ENCODE measurements at regions not wholly inside any gene's neighbourhood (a gene's known extent, or its start where the extent isn't known, plus 50 kb on each side); places are given as distances from the start of the nearest gene placed in this dataset.
"Not testable (repeated sequence)": the region's sequence is repeated elsewhere in the genome, so short reads cannot be mapped to it uniquely, and the experiment has no call there.

DNA sequence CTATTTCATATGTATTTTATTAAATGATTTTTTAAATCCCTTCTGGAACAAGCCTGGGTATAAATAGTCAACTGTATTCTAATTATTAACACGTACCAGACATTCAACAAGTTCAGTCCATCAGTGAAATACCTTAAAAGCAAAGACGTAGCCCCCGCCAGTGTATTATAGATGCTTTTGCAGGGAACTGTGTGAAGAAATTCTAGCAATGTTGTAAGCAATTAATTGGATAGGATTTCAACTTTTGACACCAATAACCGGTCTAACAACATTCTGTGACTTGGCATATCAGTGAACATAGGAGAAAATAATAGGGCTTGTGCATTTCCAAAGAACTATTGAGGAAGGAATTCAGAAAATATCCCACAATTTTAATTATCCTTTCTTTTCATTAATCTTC, 67.2 kb upstream of the TGFBR2 start:
- in situ Hi-C loops (cut with MboI; ENCODE audit: low sequenced_read_pairs, unreplicated experiment) = no loop called here
- TF ChIP-seq, protein P1, sequence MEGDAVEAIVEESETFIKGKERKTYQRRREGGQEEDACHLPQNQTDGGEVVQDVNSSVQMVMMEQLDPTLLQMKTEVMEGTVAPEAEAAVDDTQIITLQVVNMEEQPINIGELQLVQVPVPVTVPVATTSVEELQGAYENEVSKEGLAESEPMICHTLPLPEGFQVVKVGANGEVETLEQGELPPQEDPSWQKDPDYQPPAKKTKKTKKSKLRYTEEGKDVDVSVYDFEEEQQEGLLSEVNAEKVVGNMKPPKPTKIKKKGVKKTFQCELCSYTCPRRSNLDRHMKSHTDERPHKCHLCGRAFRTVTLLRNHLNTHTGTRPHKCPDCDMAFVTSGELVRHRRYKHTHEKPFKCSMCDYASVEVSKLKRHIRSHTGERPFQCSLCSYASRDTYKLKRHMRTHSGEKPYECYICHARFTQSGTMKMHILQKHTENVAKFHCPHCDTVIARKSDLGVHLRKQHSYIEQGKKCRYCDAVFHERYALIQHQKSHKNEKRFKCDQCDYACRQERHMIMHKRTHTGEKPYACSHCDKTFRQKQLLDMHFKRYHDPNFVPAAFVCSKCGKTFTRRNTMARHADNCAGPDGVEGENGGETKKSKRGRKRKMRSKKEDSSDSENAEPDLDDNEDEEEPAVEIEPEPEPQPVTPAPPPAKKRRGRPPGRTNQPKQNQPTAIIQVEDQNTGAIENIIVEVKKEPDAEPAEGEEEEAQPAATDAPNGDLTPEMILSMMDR (IDR thresholded peaks at IDR 0.05; ENCODE audit: borderline replicate concordance, control extremely low read depth, extremely low read depth, insufficient read depth, missing control alignments) = no peak
- no peak for DNase-seq (ENCODE audit: low spot score)

DNA sequence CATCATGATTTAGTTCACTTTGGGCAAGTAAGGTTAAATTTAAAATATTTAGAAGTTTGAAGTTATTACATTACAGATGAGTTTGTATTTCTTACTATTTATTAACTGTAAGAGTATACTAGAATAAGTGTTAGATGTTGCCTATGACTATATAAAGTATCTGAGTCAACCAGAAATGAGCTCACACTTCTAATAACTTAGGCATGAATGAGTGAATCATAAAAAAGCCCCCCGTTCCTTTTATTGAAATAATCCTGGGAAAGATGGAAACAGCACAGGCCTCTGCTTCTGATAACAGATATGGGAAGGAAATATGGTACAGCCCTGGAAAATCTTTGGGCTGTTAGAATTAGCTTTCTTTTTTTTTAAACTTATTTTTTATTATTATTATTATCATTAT, 66.6 kb upstream of the TGFBR2 start:
- TF ChIP-seq, protein P1 (IDR thresholded peaks at IDR 0.05; ENCODE audit: borderline replicate concordance, control extremely low read depth, extremely low read depth, insufficient read depth, missing control alignments) = no peak
- in situ Hi-C loops (cut with MboI; ENCODE audit: low sequenced_read_pairs, unreplicated experiment) = no loop called here
- no peak for DNase-seq (ENCODE audit: low spot score)

DNA sequence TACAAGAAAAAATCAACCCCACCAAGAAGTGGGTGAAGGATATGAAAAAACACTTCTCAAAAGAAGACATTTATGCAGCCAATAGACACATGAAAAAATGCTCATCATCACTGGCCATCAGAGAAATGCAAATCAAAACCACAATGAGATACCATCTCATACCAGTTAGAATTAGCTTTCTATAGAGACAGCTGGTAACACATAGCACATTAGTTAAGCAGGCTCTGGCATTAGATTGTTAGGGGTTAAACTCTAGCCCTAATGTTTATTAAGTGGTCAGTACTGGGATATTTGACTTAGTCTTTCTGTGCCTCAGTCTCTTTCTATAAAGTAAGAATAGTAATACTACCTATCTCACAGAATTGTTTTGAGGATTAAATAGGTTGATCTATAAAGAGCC, 65.2 kb upstream of the TGFBR2 start:
- in situ Hi-C loops (cut with MboI; ENCODE audit: low sequenced_read_pairs, unreplicated experiment); DNase-seq (ENCODE audit: low spot score): not testable (repeated sequence)

DNA sequence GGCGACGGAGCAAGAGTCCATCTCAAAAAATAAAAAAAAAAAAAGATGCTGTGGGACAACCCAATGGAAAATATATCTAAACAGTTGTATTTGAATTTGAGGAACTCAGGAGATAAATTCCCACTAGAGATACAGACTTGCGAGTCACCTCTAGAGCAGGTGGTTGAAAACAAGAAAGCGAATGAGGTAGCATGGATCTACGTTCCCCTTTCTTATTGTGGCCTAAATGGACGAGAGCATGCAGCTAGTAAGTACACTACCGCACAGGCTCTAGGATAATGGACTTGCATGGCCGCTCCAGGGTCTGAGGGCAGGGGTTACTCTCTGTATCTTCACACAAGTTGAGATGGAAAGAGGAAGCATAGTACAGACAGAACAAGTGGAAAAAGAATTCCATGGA, 63.5 kb upstream of the TGFBR2 start:
- in situ Hi-C loops (cut with MboI; ENCODE audit: low sequenced_read_pairs, unreplicated experiment) = no loop called here
- no peak for DNase-seq (ENCODE audit: low spot score)
- TF ChIP-seq, protein P1 (IDR thresholded peaks at IDR 0.05; ENCODE audit: borderline replicate concordance, control extremely low read depth, extremely low read depth, insufficient read depth, missing control alignments) = no peak

DNA sequence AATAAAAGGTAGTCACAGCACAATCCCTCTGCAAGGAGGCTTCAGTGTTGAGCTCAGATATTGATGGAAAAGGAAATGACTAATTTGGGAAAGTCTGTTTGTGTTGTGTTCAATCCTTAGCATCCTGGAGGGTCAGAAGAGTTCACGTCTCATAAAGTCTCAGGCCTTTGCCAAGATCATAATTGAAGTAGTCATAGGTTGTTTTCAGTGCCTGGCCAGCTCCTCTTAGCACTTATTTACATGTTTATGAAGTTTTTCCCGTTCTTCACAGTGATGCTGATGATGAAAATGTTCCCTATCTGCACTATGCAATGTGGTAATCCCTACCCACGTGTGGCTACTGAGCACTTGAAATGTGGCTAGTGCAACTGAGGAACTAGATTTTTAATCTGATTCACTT, 61.6 kb upstream of the TGFBR2 start:
- DNase-seq (ENCODE audit: low spot score) = no peak
- TF ChIP-seq, protein P1 (IDR thresholded peaks at IDR 0.05; ENCODE audit: borderline replicate concordance, control extremely low read depth, extremely low read depth, insufficient read depth, missing control alignments) = no peak
- in situ Hi-C loops (cut with MboI; ENCODE audit: low sequenced_read_pairs, unreplicated experiment) = no loop called here

DNA sequence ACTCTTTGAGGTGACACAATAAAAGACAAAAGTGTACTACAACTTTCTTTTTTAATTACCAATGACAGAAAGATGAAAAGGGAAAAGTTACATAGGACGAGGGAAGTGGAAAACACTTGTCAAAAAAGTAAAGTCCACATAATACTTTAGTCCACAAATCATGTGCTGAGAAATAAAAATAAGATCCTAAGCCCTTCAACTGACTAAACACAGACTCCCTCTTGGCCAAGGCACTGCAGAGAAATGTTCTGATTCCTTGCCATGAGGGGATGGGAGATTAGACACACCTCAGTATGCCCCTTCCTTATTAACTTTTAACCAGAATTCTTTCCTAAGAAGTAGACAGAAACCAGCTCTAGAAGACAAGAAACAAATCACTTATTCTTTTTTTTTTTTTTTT, 59.5 kb upstream of the TGFBR2 start:
- TF ChIP-seq, protein P1 (IDR thresholded peaks at IDR 0.05; ENCODE audit: borderline replicate concordance, control extremely low read depth, extremely low read depth, insufficient read depth, missing control alignments) = no peak
- in situ Hi-C loops (cut with MboI; ENCODE audit: low sequenced_read_pairs, unreplicated experiment) = no loop called here
- no peak for DNase-seq (ENCODE audit: low spot score)

DNA sequence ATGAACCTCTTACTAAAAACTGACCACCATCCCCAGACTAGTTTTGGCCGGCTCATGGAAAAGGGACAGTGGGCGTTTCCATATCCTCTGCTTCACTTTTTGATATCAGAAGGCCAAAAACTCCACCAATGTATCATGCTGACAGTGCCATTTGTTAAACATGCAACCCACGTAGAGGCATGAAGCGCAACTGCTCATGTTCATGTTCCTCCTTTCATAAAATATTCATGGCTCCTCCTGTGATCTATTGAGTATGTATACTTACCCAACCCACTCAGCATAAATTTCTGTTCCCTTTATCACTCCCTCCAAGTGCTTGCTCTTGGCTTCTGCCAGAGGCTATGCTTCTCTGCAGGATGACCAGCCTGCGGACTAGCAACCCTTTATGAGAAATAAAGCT, 58.7 kb upstream of the TGFBR2 start:
- TF ChIP-seq, protein P1 (IDR thresholded peaks at IDR 0.05; ENCODE audit: borderline replicate concordance, control extremely low read depth, extremely low read depth, insufficient read depth, missing control alignments) = no peak
- DNase-seq (ENCODE audit: low spot score) = no peak
- in situ Hi-C loops (cut with MboI; ENCODE audit: low sequenced_read_pairs, unreplicated experiment) = no loop called here
